ENCODE measurements at regions not wholly inside any gene's neighbourhood (a gene's known extent, or its start where the extent isn't known, plus 50 kb on each side); places are given as distances from the start of the nearest gene placed in this dataset.
A peak's percentile ranks its signal among the peaks of the same experiment; 100 is the strongest.

DNA sequence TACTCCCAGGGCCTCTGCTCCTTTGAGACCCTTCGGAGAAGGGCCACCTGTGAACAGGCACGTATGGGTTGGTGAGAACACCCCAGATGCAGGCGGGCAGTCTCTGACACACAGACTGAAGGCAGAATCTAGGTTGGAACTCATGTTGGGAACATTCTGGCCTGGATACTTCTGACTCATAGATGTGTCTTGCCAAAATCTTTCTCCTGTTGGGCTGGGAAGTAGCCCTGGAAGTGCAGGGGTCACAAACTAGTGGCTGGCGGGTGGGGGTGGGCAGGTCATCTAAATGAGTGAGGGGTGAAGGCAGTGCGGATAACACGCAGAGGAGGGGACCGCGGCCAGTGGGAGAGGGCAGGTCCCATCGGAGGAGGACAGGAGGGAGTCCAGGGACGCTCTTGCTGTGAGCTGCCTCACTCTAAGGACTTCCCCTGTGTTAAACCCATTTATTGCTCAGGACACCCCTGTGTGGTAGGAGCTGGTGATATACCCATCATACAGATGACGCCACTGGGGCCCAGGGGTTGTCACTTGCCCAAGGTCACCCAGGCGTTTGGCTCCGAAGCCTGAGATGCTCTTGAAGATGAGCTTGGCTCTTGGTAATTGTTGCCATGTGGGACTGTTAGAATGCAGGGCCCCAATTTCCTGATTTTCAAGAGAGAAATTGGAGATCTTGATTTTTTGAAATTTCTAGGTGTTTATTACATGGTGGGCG is 181.0 kb downstream of the PTPRU start:
- no peak overlapping the region for H3K4me3 ChIP-seq (ENCODE audit: control insufficient read depth, low read depth, low read length)
- no peak for DNase-seq (ENCODE audit: low read depth)
- no peak for TF ChIP-seq CTCF (IDR thresholded peaks at IDR 0.05; ENCODE audit: control insufficient read depth, insufficient read depth, low read depth, low read length, missing control alignments)

GRCh38 chr1:29416267-29417146 is 180.2 kb downstream of the PTPRU start:
- H3K4me3 ChIP-seq (ENCODE audit: control insufficient read depth, low read depth, low read length): no peak overlapping the region
- no peak for TF ChIP-seq CTCF (IDR thresholded peaks at IDR 0.05; ENCODE audit: control insufficient read depth, insufficient read depth, low read depth, low read length, missing control alignments)
- DNase-seq (ENCODE audit: low read depth): no peak

GRCh38 chr1:29415861-29416260 is 179.5 kb downstream of the PTPRU start:
- DNase-seq (ENCODE audit: low read depth): no peak
- no peak for TF ChIP-seq CTCF (IDR thresholded peaks at IDR 0.05; ENCODE audit: control insufficient read depth, insufficient read depth, low read depth, low read length, missing control alignments)
- H3K4me3 ChIP-seq (ENCODE audit: control insufficient read depth, low read depth, low read length): no peak overlapping the region

GRCh38 chr1:29415156-29415830 is 179.0 kb downstream of the PTPRU start:
- peak; percentile 7 for TF ChIP-seq CTCF (IDR thresholded peaks at IDR 0.05; ENCODE audit: control insufficient read depth, insufficient read depth, low read depth, low read length, missing control alignments)
- H3K4me3 ChIP-seq (ENCODE audit: control insufficient read depth, low read depth, low read length): no peak overlapping the region
- DNase-seq (ENCODE audit: low read depth): no peak

DNA sequence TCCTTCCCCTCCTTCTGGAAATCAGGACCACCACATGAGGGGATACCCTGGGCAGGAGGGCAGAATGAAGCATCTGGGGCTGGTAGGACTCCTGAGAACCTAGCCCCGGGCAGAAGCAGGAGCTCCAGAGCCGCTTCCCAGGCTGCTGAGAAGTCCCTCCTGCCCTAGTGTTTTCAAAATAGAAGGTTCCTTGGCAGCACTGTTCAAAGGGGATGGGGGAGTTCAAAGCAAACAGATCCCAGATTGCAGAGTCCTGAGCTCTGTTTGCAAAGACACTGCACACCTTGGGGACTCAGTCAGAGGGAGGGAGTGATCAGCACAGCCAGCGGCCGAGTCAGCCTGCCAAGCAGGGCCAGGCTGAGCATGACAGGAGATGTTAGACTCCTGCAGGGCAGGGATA is 177.8 kb downstream of the PTPRU start:
- no peak for DNase-seq (ENCODE audit: low read depth)
- TF ChIP-seq CTCF (IDR thresholded peaks at IDR 0.05; ENCODE audit: control insufficient read depth, insufficient read depth, low read depth, low read length, missing control alignments): no peak
- H3K4me3 ChIP-seq (ENCODE audit: control insufficient read depth, low read depth, low read length): no peak overlapping the region

DNA sequence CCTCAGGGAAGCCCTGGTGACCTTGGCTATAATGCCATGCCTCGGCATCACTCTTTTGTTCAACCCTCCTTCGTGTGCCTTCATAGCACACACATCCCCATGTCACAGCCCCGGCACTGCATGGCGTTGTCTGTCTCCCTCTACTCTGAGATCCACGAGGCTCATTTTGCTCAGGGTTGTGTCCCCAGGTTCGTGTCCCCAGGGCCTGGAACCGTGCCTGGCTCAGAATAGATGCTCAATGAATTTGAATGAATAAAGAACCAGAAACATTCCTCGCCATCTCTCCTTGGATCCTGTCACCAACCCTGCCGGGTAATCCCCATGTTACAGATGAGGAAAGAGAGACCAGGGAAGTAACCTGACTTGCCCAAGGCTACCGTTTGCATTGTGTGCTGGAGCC is 177.3 kb downstream of the PTPRU start:
- no peak overlapping the region for H3K4me3 ChIP-seq (ENCODE audit: control insufficient read depth, low read depth, low read length)
- no peak for DNase-seq (ENCODE audit: low read depth)
- TF ChIP-seq CTCF (IDR thresholded peaks at IDR 0.05; ENCODE audit: control insufficient read depth, insufficient read depth, low read depth, low read length, missing control alignments): no peak

All from AG09309 (cell line).